ENCODE measurements at regions not wholly inside any gene's neighbourhood (a gene's known extent, or its start where the extent isn't known, plus 50 kb on each side); places are given as distances from the start of the nearest gene placed in this dataset.

DNA sequence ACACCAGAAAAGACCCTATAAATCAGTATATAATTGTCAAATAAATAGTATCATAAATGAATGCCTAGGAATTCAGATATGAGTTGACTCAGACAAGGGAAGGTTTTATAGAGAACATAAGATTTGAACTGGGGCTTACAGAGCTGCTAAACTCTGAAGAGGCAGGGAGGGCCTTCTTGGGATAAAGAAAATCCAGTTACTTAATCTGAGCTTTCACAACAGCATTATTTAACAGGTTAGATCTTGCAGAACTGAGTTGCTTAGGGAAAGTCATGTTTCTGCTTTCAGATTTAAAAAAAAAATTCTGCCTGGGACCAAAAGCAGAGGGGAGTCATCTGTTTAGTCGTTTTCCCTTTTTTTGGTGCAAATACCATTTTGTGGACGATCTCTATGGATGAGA is 594.8 kb upstream of the FZD8 start:
- DNase-seq (ENCODE audit: insufficient read length, low spot score) (no peak), FAIRE-seq (no peak)
- no peak for TF ChIP-seq TAF1 (IDR thresholded peaks at IDR 0.05; ENCODE audit: low read depth, low read length)
- TF ChIP-seq POU2F2 (IDR thresholded peaks at IDR 0.05; ENCODE audit: low read depth, low read length), result no peak
- TF ChIP-seq POLR2AphosphoS5 (IDR thresholded peaks at IDR 0.05; ENCODE audit: low read depth, low read length), result no peak
- no peak for TF ChIP-seq SPI1 (IDR thresholded peaks at IDR 0.05; ENCODE audit: low read depth, low read length)
- TF ChIP-seq POLR2A (IDR thresholded peaks at IDR 0.05; ENCODE audit: low read depth, low read length), result no peak

DNA sequence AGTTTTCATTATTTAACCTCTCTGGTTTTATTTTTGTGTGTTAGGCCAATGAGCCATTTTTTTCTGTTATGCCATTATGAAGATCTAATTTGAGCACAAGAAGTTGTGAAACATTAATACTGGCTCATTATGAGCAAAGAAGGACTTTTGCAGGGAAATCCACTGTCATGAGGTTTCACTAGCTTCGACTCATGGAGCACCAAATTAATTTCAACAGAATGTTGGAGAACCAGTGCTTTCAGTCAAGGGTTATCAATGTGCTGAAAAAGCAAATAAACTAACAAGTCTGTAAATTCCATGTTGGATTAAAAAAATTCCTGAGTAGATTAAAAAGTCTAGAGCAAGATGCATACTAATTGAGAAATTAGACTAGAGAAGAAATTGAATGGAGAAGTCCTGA is 594.2 kb upstream of the FZD8 start:
- no peak for TF ChIP-seq POLR2A (IDR thresholded peaks at IDR 0.05; ENCODE audit: low read depth, low read length)
- no peak for TF ChIP-seq PAX5 (IDR thresholded peaks at IDR 0.05; ENCODE audit: insufficient read depth, low read length, severe bottlenecking)
- TF ChIP-seq TAF1 (IDR thresholded peaks at IDR 0.05; ENCODE audit: low read depth, low read length), result no peak
- TF ChIP-seq SPI1 (IDR thresholded peaks at IDR 0.05; ENCODE audit: low read depth, low read length), result no peak
- TF ChIP-seq POLR2AphosphoS5 (IDR thresholded peaks at IDR 0.05; ENCODE audit: low read depth, low read length), result no peak
- no peak for TF ChIP-seq POU2F2 (IDR thresholded peaks at IDR 0.05; ENCODE audit: low read depth, low read length)
- FAIRE-seq, result no peak

DNA sequence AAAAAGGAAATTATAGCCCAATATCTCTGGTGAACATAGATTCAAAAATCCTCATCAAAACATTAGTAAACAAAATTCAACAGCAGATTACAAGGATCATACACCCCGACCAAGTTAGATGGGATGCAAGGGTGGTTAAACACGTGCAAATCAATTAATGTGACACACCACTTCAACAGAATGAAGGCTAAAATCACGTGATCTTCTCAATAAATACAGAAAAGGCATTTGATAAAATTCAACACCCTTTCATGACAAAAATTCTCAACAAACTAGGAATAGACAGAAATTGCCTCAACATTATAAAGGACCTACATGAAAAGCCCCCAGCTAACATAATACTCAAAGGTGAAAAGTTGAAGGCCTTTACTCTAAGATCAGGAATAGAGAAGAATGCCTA is 590.8 kb upstream of the FZD8 start:
- DNase-seq (ENCODE audit: insufficient read length, low spot score), result no peak
- TF ChIP-seq TAF1 (IDR thresholded peaks at IDR 0.05; ENCODE audit: low read depth, low read length) (no peak), POLR2AphosphoS5 (IDR thresholded peaks at IDR 0.05; ENCODE audit: low read depth, low read length) (no peak), PAX5 (IDR thresholded peaks at IDR 0.05; ENCODE audit: insufficient read depth, low read length, severe bottlenecking) (no peak), POU2F2 (IDR thresholded peaks at IDR 0.05; ENCODE audit: low read depth, low read length) (no peak), POLR2A (IDR thresholded peaks at IDR 0.05; ENCODE audit: low read depth, low read length) (no peak), SPI1 (IDR thresholded peaks at IDR 0.05; ENCODE audit: low read depth, low read length) (no peak)
- FAIRE-seq, result no peak

More for the DNA sequence above, 594.2 kb upstream of the FZD8 start:
- no peak for DNase-seq (ENCODE audit: insufficient read length, low spot score)

DNA sequence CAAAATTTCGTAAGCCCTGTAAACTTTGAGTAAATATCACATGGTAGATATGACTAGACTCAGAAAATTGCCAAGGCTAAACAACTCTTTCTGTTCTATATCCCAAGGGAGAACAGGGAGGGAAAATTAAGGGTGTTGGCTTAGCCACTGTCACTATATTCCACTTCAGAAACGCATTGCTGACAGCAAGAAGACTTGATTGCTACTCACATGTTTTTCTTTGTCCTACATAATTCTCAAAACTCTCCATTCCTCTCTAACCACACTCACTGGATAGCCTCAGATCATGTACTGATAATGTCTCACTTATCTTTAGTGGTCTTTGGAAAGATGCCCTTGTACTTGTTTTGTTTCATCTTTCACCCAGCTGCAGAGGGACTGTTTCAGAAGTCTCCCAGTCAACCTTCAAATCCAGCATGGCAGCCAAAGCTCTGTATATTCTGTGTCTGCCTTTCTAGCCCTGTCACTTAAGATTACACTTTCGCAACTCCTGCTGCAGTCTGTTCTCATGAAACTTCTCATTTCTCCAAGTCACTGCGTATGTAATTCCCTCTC is 582.4 kb upstream of the FZD8 start:
- TF ChIP-seq PAX5 (IDR thresholded peaks at IDR 0.05; ENCODE audit: insufficient read depth, low read length, severe bottlenecking) (no peak), POU2F2 (IDR thresholded peaks at IDR 0.05; ENCODE audit: low read depth, low read length) (no peak), POLR2A (IDR thresholded peaks at IDR 0.05; ENCODE audit: low read depth, low read length) (no peak), SPI1 (IDR thresholded peaks at IDR 0.05; ENCODE audit: low read depth, low read length) (no peak), POLR2AphosphoS5 (IDR thresholded peaks at IDR 0.05; ENCODE audit: low read depth, low read length) (no peak), TAF1 (IDR thresholded peaks at IDR 0.05; ENCODE audit: low read depth, low read length) (no peak)
- FAIRE-seq, result no peak
- no peak for DNase-seq (ENCODE audit: insufficient read length, low spot score)

DNA sequence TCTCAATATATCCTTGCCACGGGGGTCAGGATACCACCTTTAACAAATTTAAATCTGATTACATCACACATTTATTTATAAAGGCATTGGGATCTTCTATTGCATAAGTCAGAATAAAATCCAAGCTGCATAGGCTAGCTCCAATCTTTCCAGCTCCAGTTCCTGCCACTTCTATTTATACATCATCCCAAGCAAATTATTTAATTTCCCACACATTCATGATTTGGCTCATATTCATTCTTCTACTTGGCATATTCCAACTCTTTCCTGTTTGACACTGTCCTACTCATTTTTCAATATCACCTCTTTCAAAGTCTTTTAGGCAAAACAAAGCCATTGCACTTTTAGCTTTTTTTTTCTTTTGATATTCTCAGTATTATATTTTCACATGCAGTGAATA is 579.0 kb upstream of the FZD8 start:
- no peak for TF ChIP-seq POLR2AphosphoS5 (IDR thresholded peaks at IDR 0.05; ENCODE audit: low read depth, low read length)
- no peak for DNase-seq (ENCODE audit: insufficient read length, low spot score)
- FAIRE-seq, result no peak

DNA sequence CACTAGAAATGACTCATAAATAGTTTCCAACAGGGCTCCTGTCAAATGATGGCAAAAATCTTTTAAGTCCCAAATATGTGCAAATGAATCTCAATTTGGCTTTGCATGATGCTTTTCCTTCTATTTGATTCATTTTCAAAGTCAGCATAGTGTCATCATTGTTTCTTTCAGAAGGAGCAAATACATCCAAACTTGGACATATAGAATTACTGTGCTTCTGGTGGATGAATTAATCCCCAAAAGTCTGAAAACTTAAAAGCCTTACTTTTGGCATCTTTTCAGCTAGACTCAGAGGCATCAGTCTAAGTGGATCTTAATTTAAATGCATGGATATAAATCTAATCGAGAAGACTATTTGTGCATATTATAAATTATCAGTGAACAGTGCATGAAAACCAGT is 578.1 kb upstream of the FZD8 start:
- no peak for FAIRE-seq
- no peak for TF ChIP-seq SPI1 (IDR thresholded peaks at IDR 0.05; ENCODE audit: low read depth, low read length)
- no peak for DNase-seq (ENCODE audit: insufficient read length, low spot score)

DNA sequence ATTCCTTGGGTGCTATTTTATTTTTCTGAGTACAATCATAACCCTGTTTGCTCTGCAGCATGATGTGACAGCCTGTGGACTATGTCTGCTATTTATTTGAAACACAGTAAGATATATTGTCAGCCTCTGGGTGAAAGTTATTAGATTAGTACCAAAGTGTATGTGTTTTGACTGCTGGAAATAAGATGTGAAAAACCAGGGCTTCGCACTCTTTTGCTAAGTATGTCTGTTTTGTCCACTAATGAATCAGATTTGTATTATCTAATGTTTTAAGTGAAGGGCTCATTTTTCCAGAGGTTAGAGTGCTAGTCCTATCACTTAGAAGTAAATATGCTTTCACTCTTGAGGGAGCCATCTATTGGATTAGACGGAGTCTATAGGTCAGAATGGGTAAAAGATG is 569.8 kb upstream of the FZD8 start:
- TF ChIP-seq POLR2A (IDR thresholded peaks at IDR 0.05; ENCODE audit: low read depth, low read length), result no peak
- TF ChIP-seq SPI1 (IDR thresholded peaks at IDR 0.05; ENCODE audit: low read depth, low read length), result no peak
- TF ChIP-seq TAF1 (IDR thresholded peaks at IDR 0.05; ENCODE audit: low read depth, low read length), result no peak
- no peak for TF ChIP-seq POU2F2 (IDR thresholded peaks at IDR 0.05; ENCODE audit: low read depth, low read length)
- TF ChIP-seq PAX5 (IDR thresholded peaks at IDR 0.05; ENCODE audit: insufficient read depth, low read length, severe bottlenecking), result no peak
- TF ChIP-seq POLR2AphosphoS5 (IDR thresholded peaks at IDR 0.05; ENCODE audit: low read depth, low read length), result no peak
- DNase-seq (ENCODE audit: insufficient read length, low spot score), result no peak
- FAIRE-seq, result no peak

DNA sequence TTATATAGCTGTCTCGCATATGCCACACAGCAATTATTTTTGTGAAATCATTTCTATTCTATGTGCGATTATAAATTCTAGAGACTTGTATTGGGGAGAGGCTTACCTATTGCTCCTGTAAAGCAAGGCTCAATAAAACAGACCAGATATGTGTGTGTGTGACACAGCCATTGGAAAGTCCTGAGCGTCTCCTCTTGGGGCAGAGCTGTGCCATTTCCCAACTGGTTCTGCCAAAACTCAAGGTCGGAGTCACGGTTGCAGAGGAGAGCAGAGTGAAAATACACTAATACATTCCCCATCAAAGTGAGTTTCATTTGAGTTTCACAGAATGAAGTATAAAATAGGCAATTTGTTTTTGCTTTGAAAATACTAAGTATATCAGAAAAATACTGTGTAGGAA is 567.4 kb upstream of the FZD8 start:
- FAIRE-seq (no peak), DNase-seq (ENCODE audit: insufficient read length, low spot score) (no peak)
- TF ChIP-seq POLR2A (IDR thresholded peaks at IDR 0.05; ENCODE audit: low read depth, low read length) (no peak), SPI1 (IDR thresholded peaks at IDR 0.05; ENCODE audit: low read depth, low read length) (no peak), POLR2AphosphoS5 (IDR thresholded peaks at IDR 0.05; ENCODE audit: low read depth, low read length) (no peak), POU2F2 (IDR thresholded peaks at IDR 0.05; ENCODE audit: low read depth, low read length) (no peak), PAX5 (IDR thresholded peaks at IDR 0.05; ENCODE audit: insufficient read depth, low read length, severe bottlenecking) (no peak), TAF1 (IDR thresholded peaks at IDR 0.05; ENCODE audit: low read depth, low read length) (no peak)

DNA sequence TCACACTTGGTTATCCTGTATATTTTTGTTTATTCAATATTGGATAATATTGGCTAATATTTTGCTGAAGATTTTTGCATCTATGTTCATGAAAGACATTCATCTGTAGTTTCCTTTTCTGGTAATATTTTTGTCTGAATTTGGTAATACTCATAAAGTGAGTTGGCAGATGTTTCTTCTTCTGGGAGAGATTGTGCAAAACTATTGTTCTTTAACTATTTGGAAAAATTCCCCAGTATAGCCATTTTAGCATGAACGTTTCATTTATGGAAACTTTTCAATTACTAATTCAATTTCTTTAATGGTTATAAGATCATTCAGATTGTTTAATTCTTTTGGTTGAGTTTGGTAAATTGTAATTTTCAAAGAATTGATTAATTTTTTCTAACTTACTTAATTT is 560.8 kb upstream of the FZD8 start:
- DNase-seq (ENCODE audit: insufficient read length, low spot score), result no peak
- no peak for FAIRE-seq
- no peak for TF ChIP-seq TAF1 (IDR thresholded peaks at IDR 0.05; ENCODE audit: low read depth, low read length)
- TF ChIP-seq POLR2A (IDR thresholded peaks at IDR 0.05; ENCODE audit: low read depth, low read length), result no peak
- no peak for TF ChIP-seq POU2F2 (IDR thresholded peaks at IDR 0.05; ENCODE audit: low read depth, low read length)
- no peak for TF ChIP-seq POLR2AphosphoS5 (IDR thresholded peaks at IDR 0.05; ENCODE audit: low read depth, low read length)
- TF ChIP-seq SPI1 (IDR thresholded peaks at IDR 0.05; ENCODE audit: low read depth, low read length), result no peak
- no peak for TF ChIP-seq PAX5 (IDR thresholded peaks at IDR 0.05; ENCODE audit: insufficient read depth, low read length, severe bottlenecking)

DNA sequence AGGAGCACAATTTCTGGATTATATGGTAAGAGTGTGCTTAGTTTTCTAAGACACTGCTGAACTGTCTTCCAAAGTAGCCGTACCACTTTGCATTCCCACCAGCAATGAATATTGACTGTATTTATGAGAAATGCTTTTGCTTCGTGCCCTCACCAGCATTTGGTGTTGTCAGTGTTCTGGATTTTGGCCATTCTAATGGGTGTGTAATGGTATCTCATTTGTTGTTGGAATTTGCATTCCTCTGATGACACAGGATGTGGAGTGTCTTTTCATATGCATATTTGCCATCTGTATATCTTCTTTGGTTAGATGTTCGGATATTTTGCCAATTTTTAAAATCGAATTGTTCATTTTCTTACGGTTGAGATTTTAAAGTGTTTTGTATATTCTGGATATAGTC is 558.5 kb upstream of the FZD8 start:
- TF ChIP-seq PAX5 (IDR thresholded peaks at IDR 0.05; ENCODE audit: insufficient read depth, low read length, severe bottlenecking) (no peak), POLR2AphosphoS5 (IDR thresholded peaks at IDR 0.05; ENCODE audit: low read depth, low read length) (no peak), SPI1 (IDR thresholded peaks at IDR 0.05; ENCODE audit: low read depth, low read length) (no peak), TAF1 (IDR thresholded peaks at IDR 0.05; ENCODE audit: low read depth, low read length) (no peak), POU2F2 (IDR thresholded peaks at IDR 0.05; ENCODE audit: low read depth, low read length) (no peak), POLR2A (IDR thresholded peaks at IDR 0.05; ENCODE audit: low read depth, low read length) (no peak)
- FAIRE-seq (no peak), DNase-seq (ENCODE audit: insufficient read length, low spot score) (no peak)

Measured in GM12891 (cell line).